WTC11 (cell line): ENCODE measurements at regions not wholly inside any gene's neighbourhood (a gene's known extent, or its start where the extent isn't known, plus 50 kb on each side); places are given as distances from the start of the nearest gene placed in this dataset.

Experiments
- CTCF ChIP-seq: fragments of 200-600 bp; IDR thresholded peaks from 2 replicates; pipeline ENCODE4 v1.8.0; 2022; ENCODE audit warnings: antibody characterized with exemption
- ELF4 ChIP-seq: sonication (generic); formaldehyde crosslinking; IDR thresholded peaks from 2 replicates; pipeline ENCODE4 v1.8.1; 2022; ENCODE audit warnings: low read depth, mild to moderate bottlenecking, moderate library complexity, missing genetic modification reagents

DNA sequence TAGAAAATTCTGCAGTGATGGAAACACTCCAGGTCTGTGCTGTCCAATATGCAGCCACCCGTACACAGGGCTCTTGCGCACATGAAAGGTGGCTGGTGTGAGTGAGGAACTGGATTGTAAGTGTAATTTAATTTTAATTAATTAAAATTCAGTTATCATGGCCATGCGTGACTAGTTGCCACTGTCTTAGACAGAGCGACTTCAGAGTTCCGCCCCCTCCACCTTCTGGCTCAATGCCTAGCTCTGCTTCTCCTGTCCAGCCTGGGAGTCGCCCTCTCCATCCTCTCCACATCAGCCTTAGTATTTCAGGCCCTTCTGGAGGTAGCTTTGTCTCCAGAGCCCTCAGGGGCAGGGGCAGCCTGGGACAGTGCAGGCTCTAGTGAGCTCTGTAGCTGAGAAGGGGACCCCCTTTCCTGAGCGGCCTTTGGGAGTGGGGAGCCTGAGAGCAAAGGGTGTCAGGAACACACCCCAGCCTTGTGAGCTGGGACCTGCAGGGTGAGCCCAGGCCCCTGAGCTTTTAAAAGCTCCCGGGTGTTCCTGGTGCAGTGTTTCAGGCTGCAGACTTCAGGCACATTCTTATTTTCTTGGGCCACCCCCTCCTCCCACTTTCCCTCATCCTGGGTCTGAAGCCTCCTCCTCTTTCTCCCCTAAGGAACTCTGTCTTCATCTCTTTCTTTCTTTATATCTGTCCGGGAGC is 99.4 kb downstream of the IRF8 start:
- TF ChIP-seq ELF4 (CRISPR knock-in tag) (no peak), CTCF (no peak)
